OCI-LY1 (cell line): ENCODE measurements at regions not wholly inside any gene's neighbourhood (a gene's known extent, or its start where the extent isn't known, plus 50 kb on each side); places are given as distances from the start of the nearest gene placed in this dataset.
"Not testable (repeated sequence)": the region's sequence is repeated elsewhere in the genome, so short reads cannot be mapped to it uniquely, and the experiment has no call there.

Experiments used
- EZH2 ChIP-seq: fragments of 200-600 bp; sonication (generic), shearing (Covaris generic); IDR thresholded peaks from 2 replicates; pipeline ENCODE4 v1.8.0; 2017; ENCODE audit warnings: borderline replicate concordance, mixed run types, mild to moderate bottlenecking, antibody characterized with exemption, low read length, moderate library complexity, mixed read lengths
- TF ChIP-seq, protein P1 (sequence below): fragments of 200-600 bp; sonication (generic), shearing (Covaris generic); IDR thresholded peaks from 2 replicates; pipeline ENCODE4 v1.5.1; 2017; ENCODE audit warnings: mild to moderate bottlenecking, antibody characterized with exemption, low read length, moderate library complexity, mixed read lengths

DNA sequence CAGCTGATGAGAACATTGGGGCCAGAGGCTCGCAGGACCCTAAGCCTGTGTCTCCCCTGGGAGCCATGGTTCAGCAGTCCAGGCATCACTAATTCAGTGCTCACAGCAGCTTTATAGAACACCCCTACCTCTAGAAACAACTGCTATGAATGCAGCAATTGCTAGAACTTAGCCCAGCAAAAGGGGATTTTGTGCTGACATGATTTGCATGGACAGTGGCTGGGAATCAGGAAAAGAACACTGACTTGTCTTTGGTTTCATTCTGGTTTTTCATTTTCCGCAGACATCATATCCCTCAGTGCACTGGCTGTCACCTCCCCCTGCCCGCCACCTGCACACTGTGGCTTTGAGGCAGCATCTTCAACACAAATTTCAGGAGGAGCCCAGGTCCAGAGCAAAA lies 3964.9 kb upstream of the TPTE start:
- TF ChIP-seq, protein P1, sequence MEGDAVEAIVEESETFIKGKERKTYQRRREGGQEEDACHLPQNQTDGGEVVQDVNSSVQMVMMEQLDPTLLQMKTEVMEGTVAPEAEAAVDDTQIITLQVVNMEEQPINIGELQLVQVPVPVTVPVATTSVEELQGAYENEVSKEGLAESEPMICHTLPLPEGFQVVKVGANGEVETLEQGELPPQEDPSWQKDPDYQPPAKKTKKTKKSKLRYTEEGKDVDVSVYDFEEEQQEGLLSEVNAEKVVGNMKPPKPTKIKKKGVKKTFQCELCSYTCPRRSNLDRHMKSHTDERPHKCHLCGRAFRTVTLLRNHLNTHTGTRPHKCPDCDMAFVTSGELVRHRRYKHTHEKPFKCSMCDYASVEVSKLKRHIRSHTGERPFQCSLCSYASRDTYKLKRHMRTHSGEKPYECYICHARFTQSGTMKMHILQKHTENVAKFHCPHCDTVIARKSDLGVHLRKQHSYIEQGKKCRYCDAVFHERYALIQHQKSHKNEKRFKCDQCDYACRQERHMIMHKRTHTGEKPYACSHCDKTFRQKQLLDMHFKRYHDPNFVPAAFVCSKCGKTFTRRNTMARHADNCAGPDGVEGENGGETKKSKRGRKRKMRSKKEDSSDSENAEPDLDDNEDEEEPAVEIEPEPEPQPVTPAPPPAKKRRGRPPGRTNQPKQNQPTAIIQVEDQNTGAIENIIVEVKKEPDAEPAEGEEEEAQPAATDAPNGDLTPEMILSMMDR = not testable (repeated sequence)
- not testable (repeated sequence) for TF ChIP-seq EZH2
